Fibroblast of lung (primary cell): ENCODE measurements at regions not wholly inside any gene's neighbourhood (a gene's known extent, or its start where the extent isn't known, plus 50 kb on each side); places are given as distances from the start of the nearest gene placed in this dataset.

Experiments
- DNase-seq, 2 donors: peaks; one replicate each; pipeline versions ENCODE4 v3.0.0 to v3.0.0-alpha.2; 2010; ENCODE audit warnings: low read depth in 2 of 2
- H2AFZ ChIP-seq: 2 replicates; pipeline ENCODE4 v1.5.1; 2012; ENCODE audit warnings: low read length, control low read depth, inconsistent platforms
- H3K27ac ChIP-seq: 2 replicates; pipeline ENCODE4 v1.5.1; 2011; ENCODE audit warnings: low read length, control low read depth; ENCODE audit not compliant: insufficient read depth
- H3K27me3 ChIP-seq: 2 replicates; pipeline ENCODE4 v1.5.1; 2011; ENCODE audit warnings: mild to moderate bottlenecking, low read length; ENCODE audit not compliant: control insufficient read depth, insufficient read depth
- H3K36me3 ChIP-seq: 2 replicates; pipeline ENCODE4 v1.5.1; 2011; ENCODE audit warnings: low read length; ENCODE audit not compliant: control insufficient read depth, insufficient read depth
- H3K4me1 ChIP-seq: 2 replicates; pipeline ENCODE4 v1.5.1; 2011; ENCODE audit warnings: low read length; ENCODE audit not compliant: control insufficient read depth, insufficient read depth; ENCODE audit errors: extremely low read depth
- H3K4me2 ChIP-seq: 2 replicates; pipeline ENCODE4 v1.5.1; 2011; ENCODE audit warnings: low read length, control low read depth; ENCODE audit not compliant: insufficient read depth; ENCODE audit errors: extremely low read depth
- H3K4me3 ChIP-seq, 4 experiments: fragments of 200-600 bp in 1 of 4; sonication (generic) in 1 of 4; replicated peaks in 1 of 4; 2 replicates each; pipeline ENCODE4 v1.5.1; 2011 to 2016; ENCODE audit warnings: low read length in 4 of 4, low read depth in 3 of 4, mild to moderate bottlenecking in 3 of 4, control low read depth in 2 of 4, inconsistent platforms in 1 of 4, mixed read lengths in 1 of 4; ENCODE audit not compliant: insufficient read depth in 1 of 4; ENCODE audit errors: control extremely low read depth in 1 of 4
- H3K79me2 ChIP-seq: 2 replicates; pipeline ENCODE4 v1.5.1; 2012; ENCODE audit warnings: mild to moderate bottlenecking, low read length, inconsistent platforms; ENCODE audit not compliant: control insufficient read depth, insufficient read depth
- H3K9ac ChIP-seq: 2 replicates; pipeline ENCODE4 v1.5.1; 2011; ENCODE audit warnings: mild to moderate bottlenecking, low read length, control low read depth; ENCODE audit not compliant: insufficient read depth
- H3K9me3 ChIP-seq: 2 replicates; pipeline ENCODE4 v1.5.1; 2012; ENCODE audit warnings: low read depth, low read length; ENCODE audit not compliant: control insufficient read depth, insufficient read depth
- H4K20me1 ChIP-seq: 2 replicates; pipeline ENCODE4 v1.5.1; 2011; ENCODE audit warnings: low read length; ENCODE audit not compliant: control insufficient read depth, insufficient read depth; ENCODE audit errors: extremely low read depth
- CTCF ChIP-seq, 2 donors: IDR thresholded peaks in 1 of 2; conservative IDR thresholded peaks in 1 of 2; 1 replicate in 1 of 2; 2 replicates in 1 of 2; pipeline ENCODE4 v1.5.1; 2011 to 2012; ENCODE audit warnings: low read length in 2 of 2, control low read depth in 1 of 2, inconsistent platforms in 1 of 2, low read depth in 1 of 2, mild to moderate bottlenecking in 1 of 2
- EZH2 ChIP-seq: IDR thresholded peaks from 2 replicates; pipeline ENCODE4 v1.5.1; 2012; ENCODE audit warnings: low read length, control low read depth, mild to moderate bottlenecking; ENCODE audit errors: missing control alignments

DNA sequence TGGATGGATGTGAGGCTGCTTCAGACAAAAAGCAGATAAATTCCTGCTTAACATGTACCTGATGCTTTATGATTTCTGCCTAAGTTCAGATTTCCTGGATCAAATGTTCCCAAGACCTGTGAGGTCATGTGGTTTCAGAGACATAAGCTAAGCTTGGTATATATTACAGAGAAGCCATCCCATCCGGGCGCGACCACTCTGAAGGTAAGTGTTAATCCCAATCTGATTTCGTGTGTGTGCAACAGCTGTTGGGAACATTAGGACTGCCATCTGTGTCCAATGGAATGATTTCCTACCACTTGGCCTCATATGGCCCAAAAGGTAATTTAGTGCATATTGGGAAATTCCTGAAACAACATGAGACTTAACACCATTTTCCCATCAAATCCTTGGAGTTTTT lies 199.1 kb downstream of the HS3ST3B1 start:
- no peaks in the 10 kb centered on the region for H3K9me3 ChIP-seq
- no peaks in the 10 kb centered on the region for H3K27me3 ChIP-seq
- no peak overlapping the region for H2AFZ ChIP-seq
- H3K4me2 ChIP-seq = no peak overlapping the region
- no peaks in the 10 kb centered on the region for H3K36me3 ChIP-seq
- no peak overlapping the region for H3K9ac ChIP-seq
- H3K4me1 ChIP-seq = no peaks in the 10 kb centered on the region
- no peak overlapping the region for H3K27ac ChIP-seq
- DNase-seq = no peak
- no peaks in the 10 kb centered on the region for H4K20me1 ChIP-seq
- H3K79me2 ChIP-seq = no peaks in the 10 kb centered on the region
- TF ChIP-seq CTCF (conservative IDR thresholded peaks at IDR 0.05 in 1 of 2, IDR thresholded peaks at IDR 0.05 in 1 of 2; ENCODE audit: low read depth in 1 of 2, low read length in 2 of 2) (no peak), EZH2 (no peak)
- no peak overlapping the region for H3K4me3 ChIP-seq

GRCh38 chr17:14498812-14499211 lies 197.9 kb downstream of the HS3ST3B1 start:
- no peaks in the 10 kb centered on the region for H3K27me3 ChIP-seq
- H2AFZ ChIP-seq = no peak overlapping the region
- no peaks in the 10 kb centered on the region for H3K79me2 ChIP-seq
- no peak overlapping the region for H3K4me2 ChIP-seq
- no peak overlapping the region for H3K9ac ChIP-seq
- DNase-seq = no peak
- H3K27ac ChIP-seq = no peak overlapping the region
- H3K36me3 ChIP-seq = no peaks in the 10 kb centered on the region
- H3K4me1 ChIP-seq = no peaks in the 10 kb centered on the region
- no peaks in the 10 kb centered on the region for H4K20me1 ChIP-seq
- no peak overlapping the region for H3K4me3 ChIP-seq
- TF ChIP-seq EZH2 = no peak
- TF ChIP-seq CTCF (conservative IDR thresholded peaks at IDR 0.05 in 1 of 2, IDR thresholded peaks at IDR 0.05 in 1 of 2; ENCODE audit: low read depth in 1 of 2, low read length in 2 of 2) = no peak
- H3K9me3 ChIP-seq = no peaks in the 10 kb centered on the region

DNA sequence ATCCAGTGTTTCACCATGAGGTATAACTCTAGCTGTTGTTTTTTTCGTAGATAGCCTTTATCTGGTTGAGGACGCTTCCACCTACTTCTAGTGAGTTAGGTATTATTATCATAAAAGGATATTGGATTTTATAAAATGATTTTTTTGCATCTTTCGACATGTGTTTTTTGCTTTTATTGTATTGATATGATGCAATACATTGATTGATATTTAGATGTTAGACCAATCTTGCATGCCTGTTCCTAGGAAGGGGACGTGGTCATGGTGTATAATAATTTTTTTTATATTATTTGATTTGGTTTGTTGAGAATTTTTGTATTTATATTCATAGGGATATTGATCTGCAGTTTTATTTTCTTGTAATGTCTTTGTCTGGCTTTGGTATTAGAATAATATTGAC lies 193.3 kb downstream of the HS3ST3B1 start:
- no peaks in the 10 kb centered on the region for H3K9me3 ChIP-seq
- H3K79me2 ChIP-seq = no peaks in the 10 kb centered on the region

More for the DNA sequence above, 193.3 kb downstream of the HS3ST3B1 start:
- no peak for DNase-seq
- Histone ChIP-seq H3K27ac (no peak overlapping the region), H3K36me3 (no peaks in the 10 kb centered on the region), H3K9ac (no peak overlapping the region), H3K27me3 (no peaks in the 10 kb centered on the region), H2AFZ (no peak overlapping the region), H3K4me2 (no peak overlapping the region), H3K4me1 (no peaks in the 10 kb centered on the region), H4K20me1 (no peaks in the 10 kb centered on the region), H3K4me3 (no peak overlapping the region)
- TF ChIP-seq CTCF (conservative IDR thresholded peaks at IDR 0.05 in 1 of 2, IDR thresholded peaks at IDR 0.05 in 1 of 2; ENCODE audit: low read depth in 1 of 2, low read length in 2 of 2) (no peak), EZH2 (no peak)
